GM21360 (cell line): ENCODE measurements at regions not wholly inside any gene's neighbourhood (a gene's known extent, or its start where the extent isn't known, plus 50 kb on each side); places are given as distances from the start of the nearest gene placed in this dataset.
"Not testable (repeated sequence)": the region's sequence is repeated elsewhere in the genome, so short reads cannot be mapped to it uniquely, and the experiment has no call there.

Experiments
- ATAC-seq: cut with Tn5 transposase; IDR thresholded peaks from one replicate; pipeline ENCODE4 v1.9.1; 2021; ENCODE audit warnings: mild to moderate bottlenecking, moderate library complexity; ENCODE audit not compliant: unreplicated experiment

GRCh38 chr3:164927728-164928127 is 150.6 kb downstream of the SI start:
- no peak for ATAC-seq

DNA sequence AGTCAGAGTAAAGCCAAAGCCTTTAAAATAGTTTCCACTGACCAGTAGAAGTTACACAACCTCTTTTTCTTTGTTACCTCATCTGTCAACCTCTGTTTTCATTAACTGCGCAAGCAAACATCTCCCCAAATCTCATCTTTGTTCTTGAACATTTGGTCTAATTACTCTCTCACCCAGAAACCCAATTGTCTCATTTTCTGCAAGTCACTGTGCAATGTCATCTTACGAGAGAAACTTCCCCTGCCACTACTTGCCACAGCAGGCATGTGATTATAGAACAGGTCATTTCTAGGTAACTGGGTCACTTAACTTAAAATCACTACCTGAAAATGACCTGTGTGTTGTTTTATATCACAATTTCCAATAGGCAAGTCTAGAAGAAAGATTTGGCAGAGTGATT is 159.4 kb downstream of the SI start:
- no peak for ATAC-seq

DNA sequence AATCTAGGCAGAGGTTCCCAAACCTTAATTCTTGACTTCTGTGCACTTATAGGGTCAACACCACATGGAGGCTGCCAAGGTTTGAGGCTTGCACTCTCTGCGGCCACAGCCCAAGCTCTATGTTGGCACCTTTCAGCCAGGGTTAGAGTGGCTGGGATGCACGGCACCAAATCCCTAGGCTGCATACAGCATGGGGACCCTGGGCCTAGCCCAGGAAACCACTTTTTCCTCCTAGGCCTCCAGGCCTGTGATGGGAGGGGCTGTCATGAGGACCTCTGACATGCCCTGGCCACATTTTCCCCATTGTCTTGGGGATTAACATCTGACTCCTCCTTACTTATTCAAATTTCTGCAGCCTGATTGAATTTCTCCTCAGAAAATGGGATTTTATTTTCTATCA is 165.4 kb downstream of the SI start:
- ATAC-seq: no peak

DNA sequence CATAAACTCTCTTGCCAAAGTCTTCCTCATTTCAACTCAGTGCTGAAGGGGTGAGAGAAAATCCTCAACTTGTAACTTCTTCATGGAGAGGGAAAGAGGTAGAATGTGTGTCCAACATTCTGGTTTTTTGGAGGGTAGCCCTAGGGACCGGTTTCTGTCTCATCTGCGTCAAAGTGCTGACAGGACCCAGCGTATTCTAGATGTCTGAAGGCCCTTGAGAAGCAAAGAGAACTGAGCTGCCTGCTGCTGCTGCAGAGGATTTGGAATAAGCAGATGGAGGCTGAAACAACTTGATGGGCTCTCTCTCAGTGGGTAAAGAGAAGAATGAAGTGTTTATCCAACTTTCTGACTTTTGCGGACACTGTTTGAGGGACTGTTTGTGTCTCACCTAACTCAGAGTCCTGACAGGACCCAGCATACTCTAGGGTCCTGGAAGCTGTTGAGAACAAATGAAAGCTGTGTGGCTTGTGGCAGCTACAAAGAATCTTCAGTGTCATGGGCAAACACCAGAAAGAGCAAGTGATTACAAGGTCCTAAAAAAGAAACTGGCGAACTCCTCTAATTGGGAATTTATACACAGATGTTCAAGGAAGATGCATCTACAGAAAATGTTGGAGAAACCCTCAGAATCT is 174.4 kb downstream of the SI start:
- no peak for ATAC-seq

GRCh38 chr3:164897342-164897741 is 181.0 kb downstream of the SI start:
- ATAC-seq: no peak

DNA sequence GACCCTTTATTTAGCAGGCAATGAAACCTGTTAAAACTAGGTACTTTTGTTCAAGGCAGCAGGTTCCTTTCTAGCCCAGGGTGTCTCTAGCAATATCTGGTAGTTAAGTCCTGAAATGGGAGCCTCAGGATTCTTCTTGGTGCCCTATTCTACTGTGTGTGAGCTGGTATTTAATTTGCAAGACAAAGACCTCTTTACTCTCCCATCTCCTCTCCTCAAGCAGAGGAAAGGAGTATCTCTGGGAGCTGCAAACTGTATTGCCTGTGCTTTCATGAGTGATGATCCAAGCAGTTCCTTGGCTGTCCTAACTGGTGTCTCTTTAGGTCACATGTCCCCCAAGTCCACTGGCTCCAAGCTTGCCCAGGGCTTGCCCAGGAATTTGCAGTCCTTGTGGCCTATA is 188.2 kb downstream of the SI start:
- ATAC-seq: no peak

GRCh38 chr3:164883171-164883570 is 195.1 kb downstream of the SI start:
- ATAC-seq: no peak

GRCh38 chr3:164879201-164879600 is 199.1 kb downstream of the SI start:
- no peak for ATAC-seq

GRCh38 chr3:164864454-164864853 is 213.8 kb downstream of the SI start:
- no peak for ATAC-seq

GRCh38 chr3:164852866-164853265 is 225.4 kb downstream of the SI start:
- no peak for ATAC-seq

DNA sequence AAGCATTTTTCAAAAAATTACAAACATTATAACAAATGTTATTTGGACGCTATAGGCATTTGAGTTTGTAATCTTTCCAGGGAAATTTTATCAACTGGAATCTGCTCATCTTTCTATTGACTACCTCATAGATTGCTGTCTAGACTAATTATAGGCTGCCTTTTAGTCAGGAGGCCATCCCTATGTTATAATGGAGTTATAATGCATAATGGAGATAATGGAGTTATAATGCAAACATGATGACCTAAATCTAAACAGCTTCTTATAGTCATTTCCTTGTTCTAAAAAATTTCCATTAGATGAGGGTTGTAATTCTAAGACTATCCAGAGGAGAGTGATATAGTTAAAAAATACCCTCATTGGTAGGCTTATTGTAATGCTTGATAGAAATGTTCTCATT is 226.4 kb downstream of the SI start:
- no peak for ATAC-seq

DNA sequence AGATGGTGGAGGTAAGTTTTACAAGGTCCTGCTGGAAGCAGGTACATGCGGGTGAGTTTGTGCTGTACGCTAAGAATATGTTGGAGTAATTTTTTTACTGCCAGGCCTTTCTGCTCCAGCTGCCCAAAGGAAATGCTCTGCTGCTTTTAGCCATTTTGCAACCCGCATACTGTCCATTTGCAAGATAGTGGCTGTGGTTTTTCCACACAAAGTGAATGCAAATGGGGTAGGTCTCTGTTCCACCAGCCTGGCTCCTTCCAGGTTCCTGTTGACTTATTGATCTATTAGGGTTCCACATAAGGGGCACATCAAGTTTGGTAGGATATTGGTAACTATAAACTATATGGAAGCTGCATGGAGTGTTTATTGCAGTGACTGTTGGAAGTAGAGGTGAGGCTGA is 227.1 kb downstream of the SI start:
- ATAC-seq: no peak

DNA sequence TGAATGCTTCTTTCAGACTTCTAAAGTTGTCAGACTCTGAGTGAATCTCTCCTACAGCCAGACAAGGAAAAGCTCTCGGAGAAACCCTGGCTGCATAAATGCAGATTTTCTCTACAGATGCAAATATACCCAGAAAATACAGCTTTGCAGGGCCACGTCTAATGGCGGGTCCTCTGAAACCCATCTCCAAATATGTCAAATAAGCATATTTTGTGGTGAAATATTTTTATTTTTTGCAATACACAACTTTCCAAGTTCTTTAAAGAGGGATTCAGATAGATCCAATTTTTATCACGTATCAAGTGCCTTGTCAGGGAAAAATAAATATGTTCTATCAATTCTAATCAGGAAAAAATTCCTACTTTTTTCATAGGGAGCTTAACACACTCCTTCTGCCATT is 229.4 kb downstream of the SI start:
- ATAC-seq: no peak

- ATAC-seq: no peak
These were observed 232.6 kb downstream of the SI start for GRCh38 chr3:164845739-164846138.

DNA sequence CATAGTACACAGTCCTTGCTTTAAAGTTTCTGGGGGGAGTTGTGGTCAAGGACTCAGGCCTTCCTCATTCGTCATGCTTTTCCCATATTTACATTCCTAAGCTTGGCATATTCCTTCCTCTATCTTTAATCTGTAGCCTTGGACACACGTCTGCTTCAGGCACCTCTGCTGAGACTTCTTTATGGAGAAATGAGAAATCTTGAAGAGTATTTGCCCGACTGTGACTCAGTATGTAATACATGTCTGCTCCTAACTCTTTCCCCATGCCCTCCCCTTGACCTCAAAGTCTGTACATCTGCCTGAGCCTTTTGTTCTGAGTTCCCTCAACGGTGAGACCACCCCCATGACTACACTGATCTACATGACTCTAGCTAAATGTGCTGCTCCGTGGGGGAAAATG is 246.1 kb downstream of the SI start:
- ATAC-seq: no peak

- ATAC-seq: no peak
These were observed 260.0 kb downstream of the SI start for GRCh38 chr3:164818318-164818717.

- no peak for ATAC-seq
These were observed 264.2 kb downstream of the SI start for GRCh38 chr3:164814106-164814505.

DNA sequence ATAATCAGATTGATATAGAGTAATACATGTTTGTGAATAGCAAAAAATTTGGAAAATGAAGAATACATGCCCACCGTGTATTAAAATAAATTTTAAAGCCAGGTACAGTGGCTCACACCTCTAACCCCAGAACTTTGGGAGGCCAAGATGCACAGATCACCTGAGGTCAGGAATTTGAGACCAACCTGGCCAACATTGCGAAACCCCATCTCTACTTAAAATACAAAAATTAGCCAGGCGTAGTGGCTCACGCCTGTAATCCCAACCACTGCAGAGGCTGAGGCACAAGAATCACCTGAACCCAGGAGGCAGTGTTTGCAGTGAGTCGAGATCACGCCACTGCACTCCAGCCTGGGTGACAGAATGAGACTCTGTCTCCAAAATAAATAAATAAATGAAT is 266.3 kb downstream of the SI start:
- no peak for ATAC-seq

DNA sequence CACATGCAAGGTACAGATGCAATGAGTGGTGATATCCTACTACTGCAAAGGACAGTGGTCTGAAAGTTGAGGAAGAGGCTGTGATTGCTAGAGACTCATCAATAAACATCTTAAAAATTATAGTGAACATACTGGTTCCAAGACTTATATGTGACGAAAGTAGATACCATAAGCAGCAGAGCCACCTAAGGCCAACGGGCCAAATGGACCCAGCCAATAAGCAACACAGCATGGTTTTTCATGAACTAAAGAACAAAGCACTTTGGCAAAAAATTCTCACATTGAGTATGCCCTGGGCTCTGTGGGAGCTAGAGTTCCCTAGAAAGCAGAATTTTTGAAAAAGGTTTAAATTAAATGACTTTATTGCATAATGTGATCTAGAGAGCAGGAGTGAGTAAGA is 272.1 kb downstream of the SI start:
- ATAC-seq: no peak

DNA sequence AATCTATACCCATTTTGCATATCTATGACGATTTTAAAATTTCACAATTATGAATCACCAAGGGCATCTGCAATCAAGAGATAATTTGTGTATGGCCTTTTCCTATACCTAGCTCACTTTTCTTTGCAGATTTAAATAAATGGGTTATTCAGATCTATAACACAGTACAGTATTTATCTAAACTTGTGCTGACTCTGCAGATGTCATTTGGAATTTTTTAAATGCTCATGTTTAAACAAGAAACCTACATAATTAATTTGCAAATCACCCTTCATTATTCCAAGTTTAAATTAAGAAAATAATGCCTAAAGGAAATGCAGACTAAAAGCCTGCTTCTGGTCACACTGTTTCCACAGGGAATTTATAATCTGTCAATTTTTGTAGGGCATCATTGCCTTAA is 284.2 kb downstream of the SI start:
- no peak for ATAC-seq

DNA sequence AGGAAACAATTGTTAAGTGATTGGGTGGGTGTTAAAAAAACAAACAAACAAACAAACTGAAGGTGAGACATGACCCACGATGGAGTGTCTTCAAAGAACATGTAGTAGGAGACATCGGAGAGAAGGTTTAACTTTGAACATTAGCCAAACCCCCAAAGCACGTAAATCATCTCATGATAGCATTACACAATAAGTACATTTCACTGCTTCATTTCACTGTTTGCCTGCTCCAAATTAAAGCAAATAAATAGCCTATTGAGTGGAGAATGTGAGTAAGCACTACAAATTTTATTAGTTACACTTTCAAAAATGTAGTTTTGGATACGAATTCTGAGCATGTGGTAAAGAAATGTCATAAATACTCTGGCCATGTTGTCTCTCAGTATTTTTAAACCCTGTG is 287.0 kb downstream of the SI start:
- no peak for ATAC-seq

DNA sequence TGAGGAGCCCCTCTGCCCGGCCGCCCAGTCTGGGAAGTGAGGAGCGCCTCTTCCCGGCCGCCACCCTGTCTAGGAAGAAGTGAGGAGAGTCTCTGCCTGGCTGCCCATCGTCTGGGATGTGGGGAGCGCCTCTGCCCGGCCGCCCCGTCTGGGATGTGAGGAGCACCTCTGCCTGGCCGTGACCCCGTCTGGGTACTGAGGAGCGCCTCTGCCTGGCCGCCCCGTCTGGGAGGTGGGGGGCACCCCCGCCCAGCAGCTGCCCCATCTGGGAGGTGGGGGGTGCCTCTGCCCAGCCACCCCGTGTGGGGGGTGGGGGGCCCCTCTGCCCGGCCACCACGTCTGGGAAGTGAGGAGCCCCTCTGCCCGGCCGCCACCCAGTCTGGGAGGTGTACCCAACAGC is 293.9 kb downstream of the SI start:
- ATAC-seq: not testable (repeated sequence)

GRCh38 chr3:164781755-164782154 is 296.5 kb downstream of the SI start:
- ATAC-seq: no peak

DNA sequence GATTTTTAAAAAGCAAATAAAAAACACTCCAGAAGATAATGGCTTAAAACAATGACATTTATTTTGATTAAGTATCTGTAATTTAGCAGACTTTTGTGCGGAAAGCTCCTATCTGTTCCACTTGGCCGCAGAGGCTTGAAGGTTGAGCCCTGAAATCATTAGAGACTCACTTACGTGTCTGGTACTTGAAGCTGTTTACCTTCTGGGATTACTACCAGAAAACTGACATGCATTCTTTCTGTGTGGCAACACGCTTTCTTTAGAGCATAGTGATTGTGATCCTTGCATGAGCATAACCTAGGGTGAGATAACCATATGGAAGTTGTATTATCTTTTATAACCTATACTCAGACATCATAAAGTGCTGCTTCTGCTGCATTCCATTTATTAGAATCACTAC is 298.5 kb downstream of the SI start:
- no peak for ATAC-seq
